ENCODE measurements at regions not wholly inside any gene's neighbourhood (a gene's known extent, or its start where the extent isn't known, plus 50 kb on each side); places are given as distances from the start of the nearest gene placed in this dataset.

DNA sequence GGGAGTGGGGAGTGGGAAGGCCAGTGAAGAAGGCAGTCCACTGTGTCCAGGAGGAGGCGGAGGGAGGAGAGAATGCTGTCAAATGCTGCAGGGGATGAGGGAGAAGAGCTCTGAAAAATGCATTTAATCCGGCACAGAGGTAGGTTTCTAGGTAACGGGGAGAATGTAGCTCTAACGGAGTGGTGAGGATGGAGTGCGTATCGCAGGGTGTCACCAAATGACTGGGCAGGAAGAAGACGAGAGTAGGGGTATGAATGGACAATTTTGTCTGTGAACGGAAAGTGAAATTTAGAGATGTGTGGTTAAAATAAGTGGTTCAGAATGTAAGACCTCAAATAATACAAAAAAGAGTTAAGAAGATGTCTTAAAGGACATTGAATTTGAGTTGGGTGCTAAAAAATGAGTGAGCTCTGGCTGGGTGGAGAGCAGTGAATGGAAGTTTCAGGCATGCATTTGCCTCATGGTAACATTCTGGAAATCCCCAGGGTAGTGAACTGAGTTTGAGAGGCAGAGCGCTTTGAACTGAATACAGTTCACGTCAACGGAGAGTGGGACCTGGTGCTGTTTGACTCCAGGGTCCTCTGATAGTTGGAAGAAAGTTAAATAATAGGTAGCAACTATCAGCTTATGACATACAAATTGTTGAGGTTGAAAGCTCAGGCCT lies 81.3 kb upstream of the CADM1 start:
- in situ Hi-C loops (cut with HindIII; ENCODE audit: low pct_unique_long_range_greater_than_20kb, low sequenced_read_pairs): no loop called here
- no peak for DNase-seq (ENCODE audit: low read depth)

DNA sequence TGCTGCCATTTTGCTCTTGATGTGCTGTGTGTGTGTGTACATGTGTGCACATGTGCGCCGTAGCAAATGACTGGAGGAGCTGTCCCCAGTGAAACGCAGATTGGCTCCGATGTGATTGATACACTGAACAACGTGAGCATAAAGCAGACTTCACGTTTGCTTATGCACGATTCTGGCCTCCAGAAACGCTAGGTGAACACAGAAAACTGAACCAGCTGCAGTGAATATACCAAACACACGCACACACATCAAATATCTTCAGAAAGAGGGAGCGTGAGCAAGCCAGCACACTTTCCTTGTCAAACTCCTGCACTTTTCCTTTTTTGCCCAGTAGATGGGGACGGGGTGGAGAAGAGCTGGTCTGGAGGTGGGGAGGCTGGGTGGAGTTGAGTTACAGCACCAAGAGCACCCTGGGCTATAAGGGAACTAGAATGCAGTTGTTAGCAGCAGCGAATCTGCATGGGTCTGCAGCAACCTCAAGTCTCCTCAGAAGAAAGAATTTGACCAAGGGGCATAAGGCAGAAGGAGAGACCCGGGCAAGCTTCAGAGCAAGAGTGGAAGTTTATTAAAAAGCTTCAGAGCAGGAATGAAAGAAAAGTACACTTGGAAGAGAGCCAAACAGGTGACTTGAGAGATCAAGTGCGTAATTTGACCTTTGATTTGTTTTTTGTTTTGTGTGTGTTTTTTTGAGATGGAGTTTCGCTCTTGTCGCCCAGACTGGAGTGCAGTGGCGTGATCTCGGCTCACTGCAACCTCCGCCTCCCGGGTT lies 77.8 kb upstream of the CADM1 start:
- in situ Hi-C loops (cut with HindIII; ENCODE audit: low pct_unique_long_range_greater_than_20kb, low sequenced_read_pairs): no loop called here
- peak; percentile 30 for DNase-seq (ENCODE audit: low read depth)

DNA sequence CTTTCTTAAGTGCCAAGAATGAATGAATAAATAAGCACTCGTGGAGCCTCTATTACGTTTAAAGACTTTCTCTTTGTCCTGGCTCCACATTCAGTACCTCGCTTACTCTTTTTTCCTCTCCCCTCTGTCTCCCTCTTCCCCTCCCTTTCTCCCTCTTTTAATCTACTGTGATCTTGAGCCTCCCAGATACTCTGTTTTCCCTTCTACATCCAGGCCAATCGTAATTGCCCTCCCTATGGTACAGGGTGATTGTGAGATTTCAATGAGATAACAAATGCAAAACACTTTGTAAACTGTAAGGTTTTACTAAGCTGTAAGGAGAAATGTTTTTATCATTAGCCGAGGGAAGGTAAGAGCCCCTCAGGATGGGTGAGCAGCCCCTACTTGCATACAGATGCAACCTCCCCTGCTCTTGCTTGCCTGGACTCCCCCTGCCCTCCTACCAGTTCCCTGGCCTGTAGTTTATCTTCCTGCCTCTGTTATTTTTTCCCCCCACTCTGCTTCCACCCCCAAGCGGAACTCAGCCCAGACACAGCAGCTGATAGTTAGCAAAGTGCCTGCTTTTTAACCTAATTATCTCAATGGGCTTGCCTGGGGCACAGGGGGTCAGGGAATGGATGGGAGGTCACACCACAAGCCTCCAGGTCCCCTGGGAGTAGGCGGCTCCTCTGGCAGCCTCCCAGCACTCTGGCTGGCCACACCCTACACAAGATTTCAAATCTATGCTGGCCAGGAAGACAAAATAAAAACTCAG lies 76.9 kb upstream of the CADM1 start:
- peak; percentile 23 for DNase-seq (ENCODE audit: low read depth)

DNA sequence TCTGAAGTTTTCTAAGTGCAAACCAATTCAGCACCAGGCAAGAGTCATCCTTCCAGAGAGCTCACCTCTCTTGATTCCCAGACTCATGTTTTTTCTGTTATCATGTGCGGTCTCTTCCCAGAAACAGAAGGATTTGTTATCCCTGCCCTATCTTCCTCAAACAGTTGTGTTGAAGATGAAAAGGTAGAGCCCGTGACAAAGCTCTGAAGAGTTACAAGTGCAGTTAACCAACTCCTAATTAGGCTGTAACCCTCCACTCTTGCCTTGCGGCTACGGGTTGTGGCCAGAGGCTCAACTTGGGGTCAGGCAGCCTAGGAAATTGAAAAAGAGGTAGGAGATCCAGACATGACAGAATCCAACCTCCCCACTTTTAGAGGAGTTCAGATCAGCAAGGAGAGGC lies 76.2 kb upstream of the CADM1 start:
- in situ Hi-C loops (cut with HindIII; ENCODE audit: low pct_unique_long_range_greater_than_20kb, low sequenced_read_pairs): no loop called here
- no peak for DNase-seq (ENCODE audit: low read depth)

More for the DNA sequence above, 76.9 kb upstream of the CADM1 start:
- in situ Hi-C loops (cut with HindIII; ENCODE audit: low pct_unique_long_range_greater_than_20kb, low sequenced_read_pairs): no loop called here

DNA sequence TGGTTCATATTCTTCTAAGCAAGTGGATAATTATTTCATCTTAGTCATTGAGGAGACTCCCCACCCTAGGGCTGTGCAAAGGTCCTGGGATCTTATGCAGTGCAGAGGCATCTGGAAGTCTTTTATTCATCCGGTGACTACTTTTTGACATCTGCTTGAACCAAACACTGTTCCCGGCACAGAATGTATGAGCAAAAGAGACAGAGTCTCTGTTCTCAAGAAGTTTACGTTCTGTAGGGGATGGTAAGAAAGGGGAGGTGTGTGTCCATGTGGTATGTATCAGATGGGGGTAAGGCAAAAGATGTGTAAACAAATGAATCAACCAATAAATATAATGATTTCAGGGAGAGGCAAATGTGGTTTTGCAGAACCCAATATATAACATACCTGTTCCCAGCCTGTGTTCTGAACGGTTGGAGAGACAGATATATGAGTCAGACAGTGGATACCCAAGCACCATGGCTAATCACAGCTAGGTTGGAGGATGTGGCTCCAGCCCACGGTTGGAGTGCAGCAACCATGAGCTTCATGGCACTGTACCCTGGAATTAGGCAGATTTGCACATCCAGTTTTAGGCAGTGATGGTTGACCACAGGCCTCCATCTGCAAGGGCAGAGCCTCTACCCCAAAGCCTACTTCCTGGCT lies 75.1 kb upstream of the CADM1 start:
- no peak for DNase-seq (ENCODE audit: low read depth)
- in situ Hi-C loops (cut with HindIII; ENCODE audit: low pct_unique_long_range_greater_than_20kb, low sequenced_read_pairs): no loop called here

DNA sequence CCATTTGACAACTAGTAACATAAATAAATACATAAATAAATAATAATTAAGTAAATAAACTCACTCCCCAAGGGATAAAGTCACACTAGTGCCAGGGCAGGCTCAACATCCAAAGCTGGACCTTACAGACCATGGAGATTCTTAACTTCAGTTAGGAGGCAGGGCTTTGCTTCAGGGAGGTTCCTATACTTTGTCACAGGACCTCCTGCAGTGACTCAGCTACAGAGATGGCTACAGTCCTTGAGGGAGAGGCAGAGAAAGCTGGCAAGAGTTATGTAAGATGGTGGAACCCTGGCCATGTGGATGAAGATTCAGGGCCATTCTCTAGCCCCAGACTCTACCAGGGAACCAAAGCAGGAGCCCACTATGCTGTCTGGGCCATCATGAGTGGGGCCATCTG lies 74.1 kb upstream of the CADM1 start:
- in situ Hi-C loops (cut with HindIII; ENCODE audit: low pct_unique_long_range_greater_than_20kb, low sequenced_read_pairs): no loop called here
- no peak for DNase-seq (ENCODE audit: low read depth)

DNA sequence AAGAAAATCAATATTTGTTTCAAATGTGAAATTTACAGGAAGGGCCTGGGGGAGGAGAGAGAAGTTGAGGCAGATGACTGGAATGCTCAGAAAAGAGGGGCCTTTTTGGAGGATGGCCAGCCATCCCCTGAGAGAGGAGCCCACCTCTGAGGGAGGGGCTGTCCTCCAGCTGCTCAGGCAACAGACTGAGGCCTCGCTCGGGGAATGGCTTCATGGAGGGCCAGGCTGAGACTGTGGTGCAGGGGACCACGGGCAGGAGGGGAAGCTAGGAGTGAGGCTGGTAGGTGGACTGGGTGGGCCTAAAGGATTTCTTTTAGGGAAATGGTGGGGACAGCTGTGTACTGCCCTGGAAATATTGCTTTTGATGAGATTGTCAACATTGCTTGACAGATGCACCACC lies 73.5 kb upstream of the CADM1 start:
- in situ Hi-C loops (cut with HindIII; ENCODE audit: low pct_unique_long_range_greater_than_20kb, low sequenced_read_pairs): no loop called here
- DNase-seq (ENCODE audit: low read depth): no peak

DNA sequence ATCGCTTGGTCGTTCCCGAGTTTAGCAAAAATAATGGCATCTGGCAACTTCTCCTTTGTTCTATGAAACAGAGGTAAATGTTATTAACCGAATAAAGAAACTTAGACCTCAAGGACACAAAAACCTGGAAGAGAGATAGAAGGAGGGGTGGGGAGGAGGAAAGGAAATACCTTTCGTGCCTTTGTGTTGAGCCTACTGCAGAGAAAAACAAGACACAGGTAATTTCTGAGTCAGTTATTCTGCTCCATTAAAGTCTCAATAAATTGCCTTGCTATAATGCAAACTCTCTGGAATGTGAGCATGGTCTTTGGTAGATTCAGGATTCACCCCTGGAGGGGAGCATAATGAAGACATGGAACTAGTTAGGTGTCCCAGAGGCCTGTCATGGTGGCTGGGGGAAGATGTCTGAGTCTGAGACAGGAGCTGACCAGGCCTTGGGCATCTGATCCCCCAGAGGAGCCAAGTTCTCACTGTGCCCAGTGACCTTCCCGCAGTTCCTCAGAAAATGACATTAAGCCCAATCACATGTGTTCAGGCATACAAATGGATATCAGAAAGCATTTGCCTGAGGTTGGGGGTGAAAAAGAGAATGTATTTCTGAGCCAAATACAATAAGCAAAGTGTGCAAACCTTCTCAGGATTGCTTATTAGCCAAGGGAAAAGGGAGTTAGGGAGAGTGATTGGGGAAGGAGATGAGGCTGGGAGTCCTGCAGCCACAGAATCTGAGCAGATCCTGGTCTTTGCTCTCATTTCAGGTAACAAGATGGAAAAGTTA lies 72.6 kb upstream of the CADM1 start:
- in situ Hi-C loops (cut with HindIII; ENCODE audit: low pct_unique_long_range_greater_than_20kb, low sequenced_read_pairs): no loop called here
- DNase-seq (ENCODE audit: low read depth): no peak

DNA sequence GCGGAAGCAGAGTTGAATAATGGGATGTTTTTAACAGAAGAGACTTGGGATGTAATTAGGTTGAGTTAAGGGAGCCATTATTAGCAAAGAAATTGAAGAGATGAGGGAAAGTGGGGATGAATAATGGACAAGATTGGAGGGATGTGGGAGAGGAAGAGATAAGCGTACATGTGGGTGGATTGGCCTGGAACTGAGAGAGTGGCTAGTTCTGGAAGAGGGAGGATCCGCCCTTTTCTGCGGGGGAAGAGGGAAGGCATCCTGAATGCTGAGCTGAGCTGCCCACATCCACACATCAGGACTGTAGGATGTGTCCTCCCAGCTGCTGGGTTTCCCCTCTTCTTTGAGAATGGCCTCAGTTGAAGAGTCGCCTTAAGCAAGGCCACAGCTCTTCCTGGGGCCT lies 68.3 kb upstream of the CADM1 start:
- in situ Hi-C loops (cut with HindIII; ENCODE audit: low pct_unique_long_range_greater_than_20kb, low sequenced_read_pairs): no loop called here
- no peak for DNase-seq (ENCODE audit: low read depth)

DNA sequence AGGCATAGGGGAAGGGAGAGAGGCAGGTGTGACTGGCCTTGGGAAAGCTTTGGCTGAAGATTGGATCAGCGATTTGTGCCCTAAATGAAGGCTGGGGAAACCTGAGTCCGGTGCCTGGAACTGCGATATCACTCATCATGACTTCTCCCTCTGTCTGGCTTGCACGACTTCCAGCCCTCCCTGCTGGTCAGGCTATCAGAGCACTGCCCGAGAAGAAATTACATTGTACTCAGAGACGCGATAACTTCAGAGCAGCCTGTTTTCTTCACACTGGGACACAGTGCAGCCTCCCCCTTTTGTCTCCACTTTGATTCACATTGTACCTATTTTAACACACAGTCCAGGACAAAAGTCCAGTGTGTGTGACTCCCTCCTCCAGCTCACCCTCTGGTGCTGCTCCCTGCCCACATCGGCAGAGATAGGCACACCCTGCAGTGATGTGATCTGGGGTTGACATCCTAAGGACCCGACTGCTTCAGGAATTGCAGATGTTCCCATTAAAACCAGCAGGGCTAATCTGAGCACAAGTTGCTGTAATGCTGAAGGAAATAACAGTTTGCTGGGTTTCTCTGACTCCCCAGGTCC lies 62.1 kb upstream of the CADM1 start:
- DNase-seq (ENCODE audit: low read depth): no peak
- in situ Hi-C loops (cut with HindIII; ENCODE audit: low pct_unique_long_range_greater_than_20kb, low sequenced_read_pairs): no loop called here

DNA sequence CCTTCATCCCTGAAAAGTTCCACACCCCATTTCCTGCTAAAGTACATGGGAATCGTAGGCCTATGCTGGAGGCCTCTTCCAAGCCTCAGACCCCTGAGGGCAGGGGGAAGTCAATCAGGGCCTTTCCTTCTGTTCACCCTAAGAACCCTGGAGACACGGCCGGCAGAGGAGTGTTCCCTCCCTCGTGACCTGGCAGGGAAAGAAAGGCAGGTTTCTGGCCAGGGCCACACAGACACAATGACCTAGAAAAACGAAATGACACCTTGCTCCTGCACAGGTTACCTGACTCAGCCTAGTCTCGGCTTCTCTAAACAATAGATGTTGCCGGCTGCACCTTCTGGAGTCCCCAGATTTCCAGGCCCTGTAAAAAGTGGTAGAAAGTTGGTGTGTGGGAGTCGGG lies 60.6 kb upstream of the CADM1 start:
- in situ Hi-C loops (cut with HindIII; ENCODE audit: low pct_unique_long_range_greater_than_20kb, low sequenced_read_pairs): no loop called here
- DNase-seq (ENCODE audit: low read depth): no peak

DNA sequence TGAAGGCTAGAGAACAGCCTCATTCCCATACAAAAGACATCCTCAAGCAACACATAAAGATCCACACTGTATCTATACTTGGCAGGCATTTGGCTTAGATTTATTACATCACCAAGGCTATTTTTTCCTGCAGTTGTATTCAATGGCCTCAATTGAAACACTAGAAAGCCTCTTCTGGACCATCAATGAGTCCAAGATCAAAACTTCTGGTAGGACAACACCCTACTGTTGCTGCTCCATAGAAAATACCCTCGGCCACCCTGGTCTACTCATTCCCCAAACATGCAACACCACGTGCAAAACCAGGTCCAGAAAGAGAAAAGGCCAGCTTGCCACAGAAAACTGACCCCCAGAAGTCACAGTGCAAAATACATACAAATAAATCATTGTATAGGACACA lies 56.9 kb upstream of the CADM1 start:
- in situ Hi-C loops (cut with HindIII; ENCODE audit: low pct_unique_long_range_greater_than_20kb, low sequenced_read_pairs): no loop called here
- no peak for DNase-seq (ENCODE audit: low read depth)

DNA sequence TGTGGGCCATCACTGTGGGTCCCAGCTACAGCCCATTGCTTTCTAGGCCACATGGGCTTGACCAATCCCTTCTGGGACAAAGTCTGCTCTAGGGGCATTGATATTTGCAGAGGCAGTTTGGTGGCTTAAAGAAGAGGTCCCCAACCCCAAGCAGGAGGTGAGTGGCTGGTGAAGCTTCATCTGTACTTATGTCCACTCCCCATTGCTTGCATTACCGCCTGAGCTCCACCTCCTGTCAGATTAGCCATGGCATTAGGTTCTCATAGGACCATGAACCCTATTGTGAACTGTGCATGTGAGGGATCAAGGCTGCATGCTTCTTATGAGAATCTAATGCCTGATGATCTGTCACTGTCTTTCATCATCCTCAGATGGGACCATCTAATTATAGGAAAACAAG lies 54.4 kb upstream of the CADM1 start:
- in situ Hi-C loops (cut with HindIII; ENCODE audit: low pct_unique_long_range_greater_than_20kb, low sequenced_read_pairs): no loop called here
- no peak for DNase-seq (ENCODE audit: low read depth)

DNA sequence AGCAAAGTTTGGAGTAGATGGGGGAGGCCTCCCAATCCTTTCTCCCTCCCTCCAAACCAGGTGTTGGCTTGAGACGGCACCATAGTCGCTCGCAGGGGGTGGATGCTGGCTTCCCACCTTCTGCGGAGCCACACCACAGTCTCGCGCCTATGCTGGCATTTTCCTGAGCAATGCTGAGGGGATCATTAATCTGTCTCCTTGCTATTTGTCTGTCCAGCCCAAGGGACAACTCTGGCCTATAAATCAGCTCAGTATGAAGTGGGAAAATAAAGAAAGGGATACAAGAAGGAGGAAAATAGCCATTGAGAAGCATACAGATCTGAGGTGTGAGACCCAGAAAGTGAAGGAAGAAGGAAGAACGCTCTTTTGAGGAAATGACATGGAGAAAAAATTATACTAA lies 53.5 kb upstream of the CADM1 start:
- in situ Hi-C loops (cut with HindIII; ENCODE audit: low pct_unique_long_range_greater_than_20kb, low sequenced_read_pairs): no loop called here
- DNase-seq (ENCODE audit: low read depth): no peak

DNA sequence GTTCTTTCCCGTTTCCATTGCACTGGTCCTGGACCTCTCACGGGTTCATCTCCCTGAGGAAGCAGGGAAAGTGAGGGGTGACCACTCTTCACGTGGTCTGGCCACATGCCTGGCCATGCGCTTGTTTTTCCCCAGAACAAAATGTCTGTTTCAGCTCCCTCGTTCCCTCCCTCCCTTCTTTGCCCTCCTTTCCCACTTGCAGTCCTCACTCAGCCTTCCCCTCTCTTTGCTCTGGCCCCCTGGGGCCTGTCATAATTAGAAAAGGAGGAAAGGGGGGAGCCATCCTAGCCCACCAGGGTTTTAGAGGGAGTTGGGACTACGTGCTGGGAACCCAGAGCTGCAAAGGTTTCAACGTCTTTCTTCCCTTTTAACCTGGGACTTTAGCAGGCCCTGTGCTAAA lies 52.8 kb upstream of the CADM1 start:
- in situ Hi-C loops (cut with HindIII; ENCODE audit: low pct_unique_long_range_greater_than_20kb, low sequenced_read_pairs): no loop called here
- DNase-seq (ENCODE audit: low read depth): no peak

DNA sequence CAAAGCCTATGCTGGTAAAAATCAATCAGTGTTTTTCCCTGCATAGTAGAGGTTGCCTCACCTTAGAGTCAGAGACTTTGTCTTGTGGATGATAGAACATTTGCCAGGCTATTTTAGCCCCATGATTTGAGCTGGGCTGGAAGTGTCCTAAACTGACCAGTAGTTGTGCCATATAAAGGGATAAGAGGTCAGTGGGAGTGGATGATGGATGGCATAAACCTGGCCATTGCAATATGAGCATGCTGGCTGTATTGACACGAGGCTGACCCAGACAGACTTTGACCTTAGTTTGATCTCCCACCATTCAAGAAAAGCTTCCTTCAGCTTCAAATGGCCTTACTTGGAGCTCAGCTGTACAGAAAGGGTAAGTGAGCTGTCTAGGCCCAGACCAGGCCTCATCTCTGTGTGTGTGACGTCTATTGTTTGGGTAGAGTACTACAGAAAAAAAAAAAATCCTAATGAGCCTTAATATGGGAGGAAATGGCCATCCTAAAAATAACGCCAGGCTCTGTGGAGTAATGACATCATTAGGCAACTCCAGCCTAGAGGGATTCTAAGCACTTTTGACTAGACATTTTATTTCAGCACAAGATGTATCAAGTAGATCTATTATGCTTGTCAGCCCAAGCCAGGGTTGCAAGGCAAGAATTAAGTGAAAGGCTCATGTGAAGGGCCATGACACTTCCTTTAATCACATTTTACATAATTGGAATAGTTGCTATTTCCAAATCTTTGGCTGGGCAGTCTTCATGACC lies 51.3 kb upstream of the CADM1 start:
- in situ Hi-C loops (cut with HindIII; ENCODE audit: low pct_unique_long_range_greater_than_20kb, low sequenced_read_pairs): no loop called here
- DNase-seq (ENCODE audit: low read depth): no peak

Measured in Caki2 (cell line).